Nephron progenitor cell (in vitro differentiated cells): ENCODE measurements at regions not wholly inside any gene's neighbourhood (a gene's known extent, or its start where the extent isn't known, plus 50 kb on each side); places are given as distances from the start of the nearest gene placed in this dataset.

Experiments used
- DNase-seq: peaks from one replicate; pipeline ENCODE4 v3.0.0; 2021
- H3K27ac Mint-ChIP-seq: 2 replicates; pipeline ENCODE4 v1.8.0; 2021; ENCODE audit warnings: mild to moderate bottlenecking, moderate library complexity, mixed read lengths
- H3K27me3 Mint-ChIP-seq: 2 replicates; pipeline ENCODE4 v1.8.0; 2021; ENCODE audit warnings: mild to moderate bottlenecking, low read depth, mixed read lengths; ENCODE audit not compliant: poor library complexity
- H3K36me3 Mint-ChIP-seq: 2 replicates; pipeline ENCODE4 v1.8.0; 2021; ENCODE audit warnings: low read depth, mixed read lengths
- H3K4me1 Mint-ChIP-seq: 2 replicates; pipeline ENCODE4 v1.8.0; 2021; ENCODE audit warnings: mixed read lengths
- H3K4me3 Mint-ChIP-seq: 2 replicates; pipeline ENCODE4 v1.8.0; 2021; ENCODE audit warnings: mild to moderate bottlenecking, moderate library complexity, mixed read lengths
- H3K9me3 Mint-ChIP-seq: 2 replicates; pipeline ENCODE4 v1.8.0; 2021; ENCODE audit warnings: mild to moderate bottlenecking, moderate library complexity, mixed read lengths
- TF ChIP-seq, protein P1 (sequence below): fragments of 200-600 bp; sonication (generic); IDR thresholded peaks from 2 replicates; pipeline ENCODE4 v1.5.0; 2021; ENCODE audit warnings: antibody characterized with exemption

- Mint-ChIP-seq H3K9me3 (no peaks in the 10 kb centered on the region), H3K4me3 (no peak overlapping the region), H3K27me3 (no peaks in the 10 kb centered on the region), H3K4me1 (no peaks in the 10 kb centered on the region), H3K27ac (no peak overlapping the region), H3K36me3 (no peaks in the 10 kb centered on the region)
- no peak for DNase-seq
- TF ChIP-seq, protein P1, sequence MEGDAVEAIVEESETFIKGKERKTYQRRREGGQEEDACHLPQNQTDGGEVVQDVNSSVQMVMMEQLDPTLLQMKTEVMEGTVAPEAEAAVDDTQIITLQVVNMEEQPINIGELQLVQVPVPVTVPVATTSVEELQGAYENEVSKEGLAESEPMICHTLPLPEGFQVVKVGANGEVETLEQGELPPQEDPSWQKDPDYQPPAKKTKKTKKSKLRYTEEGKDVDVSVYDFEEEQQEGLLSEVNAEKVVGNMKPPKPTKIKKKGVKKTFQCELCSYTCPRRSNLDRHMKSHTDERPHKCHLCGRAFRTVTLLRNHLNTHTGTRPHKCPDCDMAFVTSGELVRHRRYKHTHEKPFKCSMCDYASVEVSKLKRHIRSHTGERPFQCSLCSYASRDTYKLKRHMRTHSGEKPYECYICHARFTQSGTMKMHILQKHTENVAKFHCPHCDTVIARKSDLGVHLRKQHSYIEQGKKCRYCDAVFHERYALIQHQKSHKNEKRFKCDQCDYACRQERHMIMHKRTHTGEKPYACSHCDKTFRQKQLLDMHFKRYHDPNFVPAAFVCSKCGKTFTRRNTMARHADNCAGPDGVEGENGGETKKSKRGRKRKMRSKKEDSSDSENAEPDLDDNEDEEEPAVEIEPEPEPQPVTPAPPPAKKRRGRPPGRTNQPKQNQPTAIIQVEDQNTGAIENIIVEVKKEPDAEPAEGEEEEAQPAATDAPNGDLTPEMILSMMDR, result no peak
Observed at GRCh38 chr16:79895053-79895916, 294.7 kb upstream of the MAF start.

GRCh38 chr16:79893445-79893844, 292.9 kb upstream of the MAF start:
- Mint-ChIP-seq H3K27ac (no peak overlapping the region), H3K4me1 (no peaks in the 10 kb centered on the region), H3K36me3 (no peaks in the 10 kb centered on the region), H3K9me3 (no peaks in the 10 kb centered on the region), H3K4me3 (no peak overlapping the region), H3K27me3 (no peaks in the 10 kb centered on the region)
- TF ChIP-seq, protein P1, result no peak
- DNase-seq, result no peak

- Mint-ChIP-seq H3K4me1 (no peaks in the 10 kb centered on the region), H3K27ac (no peak overlapping the region), H3K27me3 (no peaks in the 10 kb centered on the region), H3K4me3 (no peak overlapping the region), H3K36me3 (no peaks in the 10 kb centered on the region), H3K9me3 (no peaks in the 10 kb centered on the region)
- TF ChIP-seq, protein P1, result no peak
- DNase-seq, result no peak
Observed at GRCh38 chr16:79892278-79892677, 291.7 kb upstream of the MAF start.

- no peaks in the 10 kb centered on the region for H3K9me3 Mint-ChIP-seq
- H3K27ac Mint-ChIP-seq, result no peak overlapping the region
- TF ChIP-seq, protein P1, result no peak
- H3K4me1 Mint-ChIP-seq, result no peaks in the 10 kb centered on the region
- no peak for DNase-seq
- no peak overlapping the region for H3K4me3 Mint-ChIP-seq
- no peaks in the 10 kb centered on the region for H3K36me3 Mint-ChIP-seq
- H3K27me3 Mint-ChIP-seq, result no peaks in the 10 kb centered on the region
Observed at GRCh38 chr16:79891458-79891857, 290.9 kb upstream of the MAF start.

- Mint-ChIP-seq H3K27me3 (no peaks in the 10 kb centered on the region), H3K4me1 (peaks cover 5% of the 10 kb centered on the region), H3K27ac (no peak overlapping the region), H3K4me3 (no peak overlapping the region), H3K9me3 (no peaks in the 10 kb centered on the region), H3K36me3 (no peaks in the 10 kb centered on the region)
- TF ChIP-seq, protein P1, result no peak
- DNase-seq, result no peak
Observed at GRCh38 chr16:79887541-79888540, 287.3 kb upstream of the MAF start.
